Ishikawa (cell line): ENCODE measurements at regions not wholly inside any gene's neighbourhood (a gene's known extent, or its start where the extent isn't known, plus 50 kb on each side); places are given as distances from the start of the nearest gene placed in this dataset.

ENCODE experiments used
- CEBPB ChIP-seq: IDR thresholded peaks from 2 replicates; pipeline ENCODE4 v1.6.1; 2012
- CREB1 ChIP-seq: IDR thresholded peaks from 2 replicates; pipeline ENCODE4 v1.6.1; 2012; ENCODE audit warnings: low read depth
- EGR1 ChIP-seq: IDR thresholded peaks from 2 replicates; pipeline ENCODE4 v1.6.1; 2012
- EP300 ChIP-seq: IDR thresholded peaks from 2 replicates; pipeline ENCODE4 v1.6.1; 2012; ENCODE audit warnings: borderline replicate concordance
- FOXM1 ChIP-seq: IDR thresholded peaks from 2 replicates; pipeline ENCODE4 v1.6.1; 2012; ENCODE audit warnings: low read depth, borderline replicate concordance
- MAX ChIP-seq: IDR thresholded peaks from 2 replicates; pipeline ENCODE4 v1.6.1; 2012
- NFIC ChIP-seq: IDR thresholded peaks from 2 replicates; pipeline ENCODE4 v1.6.1; 2012
- RAD21 ChIP-seq: IDR thresholded peaks from 2 replicates; pipeline ENCODE4 v1.6.1; 2012; ENCODE audit warnings: low read depth
- REST ChIP-seq: IDR thresholded peaks from 2 replicates; pipeline ENCODE4 v1.6.1; 2012; ENCODE audit warnings: low read depth, mild to moderate bottlenecking
- TAF1 ChIP-seq: IDR thresholded peaks from 2 replicates; pipeline ENCODE4 v1.6.1; 2012; ENCODE audit warnings: low read depth, mild to moderate bottlenecking
- TEAD4 ChIP-seq: IDR thresholded peaks from 2 replicates; pipeline ENCODE4 v1.6.1; 2012
- YY1 ChIP-seq: IDR thresholded peaks from 2 replicates; pipeline ENCODE4 v1.6.1; 2012; ENCODE audit warnings: low read depth
- ZBTB7A ChIP-seq: IDR thresholded peaks from 2 replicates; pipeline ENCODE4 v1.6.1; 2012; ENCODE audit warnings: low read depth

GRCh38 chr10:3397846-3398245, 225.3 kb upstream of the PITRM1 start:
- TF ChIP-seq RAD21 (no peak), YY1 (no peak), REST (no peak), TAF1 (no peak), EGR1 (no peak), EP300 (no peak), MAX (no peak), ZBTB7A (no peak), TEAD4 (no peak), CEBPB (no peak), NFIC (no peak), CREB1 (no peak), FOXM1 (no peak)
